ENCODE measurements at regions not wholly inside any gene's neighbourhood (a gene's known extent, or its start where the extent isn't known, plus 50 kb on each side); places are given as distances from the start of the nearest gene placed in this dataset.

GRCh38 chr9:118568704-118569103 is 800.5 kb downstream of the BRINP1 start:
- intact Hi-C loops (cut with DNase I) = no loop called here
- Histone ChIP-seq H3K4me3 (no peak overlapping the region), H3K9me3 (no peaks in the 10 kb centered on the region), H3K36me3 (no peaks in the 10 kb centered on the region), H3K27ac (replicated peaks in 1 of 4) (no peak overlapping the region), H3K4me1 (no peaks in the 10 kb centered on the region), H3K27me3 (no peaks in the 10 kb centered on the region)
- no peak for DNase-seq (ENCODE audit: extremely low spot score)
- WGBS = 64% methylated on average over 3 of the region's 3 CpGs
- TF ChIP-seq POLR2A (IDR thresholded peaks at IDR 0.05; ENCODE audit: low read depth) = no peak
- no peak for TF ChIP-seq CTCF (IDR thresholded peaks at IDR 0.05)
- no peak for TF ChIP-seq EP300 (IDR thresholded peaks at IDR 0.05)
- no peak for TF ChIP-seq POLR2AphosphoS5 (IDR thresholded peaks at IDR 0.05)

GRCh38 chr9:118569148-118569547 is 800.1 kb downstream of the BRINP1 start:
- Histone ChIP-seq H3K4me3 (no peak overlapping the region), H3K27me3 (no peaks in the 10 kb centered on the region), H3K36me3 (no peaks in the 10 kb centered on the region), H3K4me1 (no peaks in the 10 kb centered on the region), H3K9me3 (no peaks in the 10 kb centered on the region), H3K27ac (replicated peaks in 1 of 4) (no peak overlapping the region)
- WGBS = 89% methylated on average over 3 of the region's 3 CpGs
- no peak for TF ChIP-seq CTCF (IDR thresholded peaks at IDR 0.05)
- no peak for TF ChIP-seq POLR2AphosphoS5 (IDR thresholded peaks at IDR 0.05)
- no peak for TF ChIP-seq EP300 (IDR thresholded peaks at IDR 0.05)
- no peak for TF ChIP-seq POLR2A (IDR thresholded peaks at IDR 0.05; ENCODE audit: low read depth)
- intact Hi-C loops (cut with DNase I) = no loop called here
- DNase-seq (ENCODE audit: extremely low spot score) = no peak

GRCh38 chr9:118570066-118570465 is 799.2 kb downstream of the BRINP1 start:
- Histone ChIP-seq H3K27ac (replicated peaks in 1 of 4) (no peak overlapping the region), H3K4me1 (no peaks in the 10 kb centered on the region), H3K9me3 (peaks cover 0 to 5% (median 0%) of the 10 kb centered on the region in 4 donors), H3K27me3 (no peaks in the 10 kb centered on the region), H3K4me3 (no peak overlapping the region), H3K36me3 (no peaks in the 10 kb centered on the region)
- intact Hi-C loops (cut with DNase I) = no loop called here
- WGBS = 41% methylated on average over 3 of the region's 3 CpGs
- TF ChIP-seq POLR2AphosphoS5 (IDR thresholded peaks at IDR 0.05) (no peak), EP300 (IDR thresholded peaks at IDR 0.05) (no peak), POLR2A (IDR thresholded peaks at IDR 0.05; ENCODE audit: low read depth) (no peak), CTCF (IDR thresholded peaks at IDR 0.05) (no peak)
- DNase-seq (ENCODE audit: extremely low spot score) = no peak

GRCh38 chr9:118575341-118576070 is 793.7 kb downstream of the BRINP1 start:
- intact Hi-C loops (cut with DNase I) = no loop called here
- Histone ChIP-seq H3K4me1 (no peaks in the 10 kb centered on the region), H3K27me3 (no peaks in the 10 kb centered on the region), H3K4me3 (no peak overlapping the region), H3K36me3 (no peaks in the 10 kb centered on the region), H3K27ac (replicated peaks in 1 of 4) (no peak overlapping the region), H3K9me3 (peaks cover 0 to 13% (median 0%) of the 10 kb centered on the region in 4 donors)
- no peak for DNase-seq (ENCODE audit: extremely low spot score)
- WGBS = 62% methylated on average over 2 of the region's 2 CpGs
- TF ChIP-seq POLR2AphosphoS5 (IDR thresholded peaks at IDR 0.05) (no peak), CTCF (IDR thresholded peaks at IDR 0.05) (no peak), POLR2A (IDR thresholded peaks at IDR 0.05; ENCODE audit: low read depth) (no peak), EP300 (IDR thresholded peaks at IDR 0.05) (no peak)

- no peak for DNase-seq (ENCODE audit: extremely low spot score)
- no peaks in the 10 kb centered on the region for H3K36me3 ChIP-seq
- no peak overlapping the region for H3K27ac ChIP-seq (replicated peaks in 1 of 4)
- intact Hi-C loops (cut with DNase I) = no loop called here
- no peak overlapping the region for H3K4me3 ChIP-seq
- H3K4me1 ChIP-seq = no peaks in the 10 kb centered on the region
- H3K9me3 ChIP-seq = peaks cover 0 to 13% (median 0%) of the 10 kb centered on the region in 4 donors
- H3K27me3 ChIP-seq = no peaks in the 10 kb centered on the region
- TF ChIP-seq CTCF (IDR thresholded peaks at IDR 0.05) (no peak), POLR2AphosphoS5 (IDR thresholded peaks at IDR 0.05) (no peak), EP300 (IDR thresholded peaks at IDR 0.05) (no peak), POLR2A (IDR thresholded peaks at IDR 0.05; ENCODE audit: low read depth) (no peak)
- 47% methylated on average over 1 of the region's 1 CpG for WGBS
Measured at GRCh38 chr9:118577121-118577520, 792.1 kb downstream of the BRINP1 start.

Measured in esophagus muscularis mucosa (tissue), 4 donors.